K562 (cell line): ENCODE measurements at regions not wholly inside any gene's neighbourhood (a gene's known extent, or its start where the extent isn't known, plus 50 kb on each side); places are given as distances from the start of the nearest gene placed in this dataset.
"Not testable (repeated sequence)": the region's sequence is repeated elsewhere in the genome, so short reads cannot be mapped to it uniquely, and the experiment has no call there.

Experiments
- ATAC-seq: fragments of 200-7000 bp; cut with Tn5 transposase; 3 replicates; pipeline ENCODE4 v1.9.1; 2020; ENCODE audit warnings: moderate library complexity
- BruUV-seq: library from RNA; stranded (reverse); fragments of 400-500 nt; replicated peaks from 2 replicates; lab custom pipeline; 2021; lab: Mats Ljungman, UMichigan
- CTCF ChIA-PET: fragments of 300-600 bp; formaldehyde crosslinking; extraction: SDS; loops from one replicate; lab custom pipeline; 2021; ENCODE audit warnings: low intra/inter-chr PET ratio; lab: Yijun Ruan, JAX
- POLR2A ChIA-PET: fragments of 300-600, 350-650 bp; sonication (Branson Sonifier 250); formaldehyde crosslinking; extraction: SDS; loops from one replicate; lab custom pipeline; 2021; ENCODE audit warnings: antibody characterized with exemption, inconsistent platforms; lab: Yijun Ruan, JAX
- DNase-seq, 4 experiments: peaks; one replicate each; pipeline versions ENCODE4 v3.0.0 to v3.0.0-alpha.2; 2011 to 2018; ENCODE audit warnings: low spot score in 3 of 4, mixed read lengths in 3 of 4; ENCODE audit errors: extremely low read depth in 1 of 4
- FAIRE-seq: peaks from 2 replicates; lab custom pipeline; 2011; peaks lifted over from hg19 to GRCh38; lab: Jason Lieb, UNC
- H2AFZ ChIP-seq: 2 replicates; pipeline ENCODE4 v1.6.0; 2011; ENCODE audit warnings: low read depth, low read length, control low read depth, inconsistent platforms
- H3K27ac ChIP-seq: fragments of 200-600 bp; 3 replicates; pipeline ENCODE4 v1.8.0; 2011; ENCODE audit warnings: low read depth, mild to moderate bottlenecking, control low read depth, inconsistent platforms, low read length, moderate library complexity, mixed read lengths; ENCODE audit errors: extremely low read depth
- H3K27me3 ChIP-seq, 2 experiments: fragments of 300-600 bp in 1 of 2; 2 replicates in 1 of 2; 3 replicates in 1 of 2; pipeline versions ENCODE4 v1.6.0 to v1.8.0; 2011; ENCODE audit warnings: inconsistent platforms in 2 of 2, low read length in 2 of 2, mild to moderate bottlenecking in 1 of 2, mixed read lengths in 1 of 2, moderate library complexity in 1 of 2; ENCODE audit not compliant: control insufficient read depth in 2 of 2, insufficient read depth in 2 of 2
- H3K36me3 ChIP-seq: fragments of 300-600 bp; 3 replicates; pipeline ENCODE4 v1.8.0; 2011; ENCODE audit warnings: mild to moderate bottlenecking, low read length, inconsistent platforms; ENCODE audit not compliant: control insufficient read depth, insufficient read depth
- H3K4me1 ChIP-seq, 2 experiments: fragments of 200-600 bp in 1 of 2; replicated peaks in 1 of 2; 2 replicates in 1 of 2; 3 replicates in 1 of 2; pipeline versions ENCODE4 v1.5.1 to v1.8.0; 2011; ENCODE audit warnings: inconsistent platforms in 2 of 2, low read length in 2 of 2, mild to moderate bottlenecking in 1 of 2, mixed read lengths in 1 of 2, moderate library complexity in 1 of 2; ENCODE audit not compliant: control insufficient read depth in 2 of 2, insufficient read depth in 2 of 2
- H3K4me2 ChIP-seq: 2 replicates; pipeline ENCODE4 v1.6.1; 2011; ENCODE audit warnings: low read length, control low read depth, inconsistent platforms, mixed read lengths; ENCODE audit not compliant: insufficient read depth
- H3K4me3 ChIP-seq: fragments of 200-600 bp; sonication (generic), shearing (Covaris generic); 2 replicates; pipeline ENCODE4 v1.5.1; 2016; ENCODE audit warnings: control low read depth, inconsistent platforms
- H3K79me2 ChIP-seq: fragments of 200-600 bp; 3 replicates; pipeline ENCODE4 v1.8.0; 2011; ENCODE audit warnings: low read length, inconsistent platforms; ENCODE audit not compliant: control insufficient read depth, insufficient read depth
- H3K9ac ChIP-seq, 2 experiments: 2 replicates each; pipeline versions ENCODE4 v1.6.0 to v1.6.1; 2011; ENCODE audit warnings: low read depth in 2 of 2, low read length in 2 of 2, control low read depth in 1 of 2, inconsistent platforms in 1 of 2, mild to moderate bottlenecking in 1 of 2, mixed read lengths in 1 of 2; ENCODE audit not compliant: insufficient read depth in 1 of 2
- H3K9me1 ChIP-seq: one replicate; pipeline ENCODE4 v1.6.0; 2011; ENCODE audit warnings: inconsistent platforms, mild to moderate bottlenecking, low read length, moderate library complexity; ENCODE audit not compliant: control insufficient read depth, insufficient read depth
- H3K9me3 ChIP-seq: replicated peaks from 2 replicates; pipeline ENCODE4 v1.5.1; 2011; ENCODE audit warnings: low read depth, low read length, inconsistent platforms; ENCODE audit not compliant: control insufficient read depth, insufficient read depth
- H4K20me1 ChIP-seq: replicated peaks from 2 replicates; pipeline ENCODE4 v1.6.1; 2011; ENCODE audit warnings: low read length, inconsistent platforms, mixed read lengths; ENCODE audit not compliant: control insufficient read depth, insufficient read depth
- CBX1 ChIP-seq: sonication (generic); IDR thresholded peaks from 2 replicates; pipeline ENCODE4 v1.6.1; 2016; ENCODE audit warnings: antibody characterized with exemption, low read depth, mild to moderate bottlenecking
- EP400 ChIP-seq: fragments of 450-650 bp; IDR thresholded peaks from 2 replicates; pipeline ENCODE4 v1.6.1; 2017; ENCODE audit warnings: antibody characterized with exemption, mild to moderate bottlenecking, moderate library complexity
- GATA2 ChIP-seq: sonication (generic); formaldehyde crosslinking; IDR thresholded peaks from 2 replicates; pipeline ENCODE4 v1.4.0; 2020; ENCODE audit warnings: mild to moderate bottlenecking, missing genetic modification reagents
- GATAD2A ChIP-seq: fragments of 450-650 bp; IDR thresholded peaks from 2 replicates; pipeline ENCODE4 v1.6.1; 2017
- KAT7 ChIP-seq: sonication (generic); formaldehyde crosslinking; IDR thresholded peaks from 2 replicates; pipeline ENCODE4 v1.8.0; 2022; ENCODE audit warnings: missing genetic modification reagents, mild to moderate bottlenecking, borderline replicate concordance
- NFIX ChIP-seq: fragments of 250-450 bp; sonication (Bioruptor Pico); IDR thresholded peaks from 2 replicates; pipeline ENCODE4 v1.4.0; 2020; ENCODE audit warnings: low read depth, mild to moderate bottlenecking, moderate library complexity
- NR2F6 ChIP-seq: fragments of 450-650 bp; formaldehyde crosslinking; IDR thresholded peaks from 2 replicates; pipeline ENCODE4 v1.4.0; 2020; ENCODE audit warnings: mild to moderate bottlenecking
- SIN3A ChIP-seq, 2 experiments: fragments of 150-350 bp in 1 of 2; IDR thresholded peaks; 2 replicates each; pipeline ENCODE4 v1.6.1; 2011 to 2016; ENCODE audit warnings: borderline replicate concordance in 2 of 2, low read depth in 2 of 2, low read length in 2 of 2, mild to moderate bottlenecking in 2 of 2, moderate library complexity in 2 of 2; ENCODE audit not compliant: control insufficient read depth in 1 of 2
- SIN3B ChIP-seq: fragments of 450-650 bp; IDR thresholded peaks from 2 replicates; pipeline ENCODE4 v1.6.1; 2017; ENCODE audit warnings: low read depth, mild to moderate bottlenecking, moderate library complexity
- SNRNP70 ChIP-seq: fragments of 200-400 bp; formaldehyde crosslinking; optimal IDR thresholded peaks from 2 replicates; pipeline ENCODE3; 2017; ENCODE audit warnings: low read depth, low read length
- U2AF1 ChIP-seq: fragments of 200-400 bp; formaldehyde crosslinking; optimal IDR thresholded peaks from 2 replicates; pipeline ENCODE3; 2017; ENCODE audit warnings: mild to moderate bottlenecking, low read depth, low read length, moderate library complexity
- ZBED1 ChIP-seq: IDR thresholded peaks from 2 replicates; pipeline ENCODE4 v1.6.1; 2014
- ZSCAN29 ChIP-seq: fragments of 450-650 bp; IDR thresholded peaks from 2 replicates; pipeline ENCODE4 v1.6.1; 2017
- WGBS: fragments of 100-300 bp; shearing (Covaris generic); methylation state at CpG from one replicate; pipeline ENCODE4 v1.1.6; 2016; ENCODE audit warnings: low coverage, mixed read lengths; ENCODE audit not compliant: insufficient coverage; ENCODE audit errors: missing lambda C conversion rate; 5-methylcytosine and 5-hydroxymethylcytosine counted together
- in situ Hi-C: fragments of 300-500 bp; cut with MboI; formaldehyde crosslinking; loops from 4 replicates; pipeline ENCODE4 v1.15.0; 2018; ENCODE audit warnings: inconsistent platforms, mixed read lengths
- intact Hi-C: fragments of 100-400 bp; cut with micrococcal nuclease; formaldehyde crosslinking; loops from 2 replicates; pipeline ENCODE4 v1.14.2; 2022
- TF ChIP-seq, protein P1 (sequence below): sonication (generic); formaldehyde crosslinking; IDR thresholded peaks from 2 replicates; pipeline ENCODE4 v1.8.1; 2022; ENCODE audit warnings: missing genetic modification reagents
- TF ChIP-seq, protein P2 (sequence below): sonication (generic); formaldehyde crosslinking; IDR thresholded peaks from 2 replicates; pipeline ENCODE4 v1.8.0; 2023; ENCODE audit warnings: mild to moderate bottlenecking, missing genetic modification reagents

DNA sequence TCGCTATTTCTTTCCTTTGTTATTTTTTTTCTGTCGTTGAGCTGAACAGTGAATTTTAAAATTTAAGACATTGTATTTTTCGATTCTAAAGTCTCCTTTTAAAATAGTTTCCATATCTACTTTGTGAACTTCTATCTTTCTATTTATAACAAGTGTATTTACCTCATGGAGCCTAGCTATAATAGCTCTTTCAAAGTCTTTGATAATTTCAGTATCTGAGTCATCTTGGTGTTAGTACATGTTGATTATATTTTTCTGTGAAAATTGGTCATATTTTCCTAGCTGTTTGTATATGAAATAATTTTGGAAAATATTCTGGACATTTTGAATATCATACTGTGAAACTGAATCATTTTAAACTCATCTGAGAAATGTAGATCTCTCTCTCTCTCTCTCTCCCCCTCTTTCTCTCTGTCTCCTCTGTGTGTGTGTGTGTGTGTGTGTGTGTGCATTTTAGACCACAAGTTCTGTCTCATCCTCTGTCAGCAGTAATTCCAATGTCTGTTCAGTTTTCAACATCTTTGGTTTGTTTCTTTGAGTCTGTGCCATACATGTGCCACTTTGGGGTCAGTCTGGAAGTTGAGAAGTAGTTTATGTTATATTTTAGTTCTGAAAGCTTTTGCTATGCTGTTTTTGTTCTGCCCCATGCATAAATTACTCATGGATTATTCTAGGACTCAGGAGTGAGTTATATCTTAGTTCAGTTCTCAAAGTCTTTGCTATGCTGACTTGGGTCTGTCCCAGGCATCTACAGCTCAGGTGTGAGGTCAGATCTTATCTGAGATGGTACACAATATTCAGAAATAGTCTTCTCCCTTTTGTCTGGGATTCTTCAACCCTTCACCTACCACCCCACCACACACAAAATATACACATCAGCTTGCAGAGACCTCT is 366.4 kb upstream of the CASK start:
- Histone ChIP-seq H3K4me2 (no peak overlapping the region), H3K4me3 (no peak overlapping the region), H3K9ac (no peak overlapping the region), H3K9me3 (no peaks in the 10 kb centered on the region), H4K20me1 (no peaks in the 10 kb centered on the region), H3K4me1 (no peaks in the 10 kb centered on the region; a peak in 1 of 5 replicates), H3K9me1 (no peaks in the 10 kb centered on the region), H3K27ac (no peak overlapping the region), H2AFZ (no peak overlapping the region), H3K27me3 (no peaks in the 10 kb centered on the region), H3K79me2 (no peaks in the 10 kb centered on the region), H3K36me3 (no peaks in the 10 kb centered on the region)
- TF ChIP-seq GATA2 = no peak
- TF ChIP-seq U2AF1 = no peak
- TF ChIP-seq SNRNP70 = no peak
- TF ChIP-seq, protein P1, sequence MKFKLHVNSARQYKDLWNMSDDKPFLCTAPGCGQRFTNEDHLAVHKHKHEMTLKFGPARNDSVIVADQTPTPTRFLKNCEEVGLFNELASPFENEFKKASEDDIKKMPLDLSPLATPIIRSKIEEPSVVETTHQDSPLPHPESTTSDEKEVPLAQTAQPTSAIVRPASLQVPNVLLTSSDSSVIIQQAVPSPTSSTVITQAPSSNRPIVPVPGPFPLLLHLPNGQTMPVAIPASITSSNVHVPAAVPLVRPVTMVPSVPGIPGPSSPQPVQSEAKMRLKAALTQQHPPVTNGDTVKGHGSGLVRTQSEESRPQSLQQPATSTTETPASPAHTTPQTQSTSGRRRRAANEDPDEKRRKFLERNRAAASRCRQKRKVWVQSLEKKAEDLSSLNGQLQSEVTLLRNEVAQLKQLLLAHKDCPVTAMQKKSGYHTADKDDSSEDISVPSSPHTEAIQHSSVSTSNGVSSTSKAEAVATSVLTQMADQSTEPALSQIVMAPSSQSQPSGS (CRISPR knock-in tag) = no peak
- TF ChIP-seq KAT7 (CRISPR knock-in tag) = no peak
- TF ChIP-seq EP400 = no peak
- no peak for TF ChIP-seq NFIX (CRISPR knock-in tag)
- no peak for TF ChIP-seq ZSCAN29
- no peak for TF ChIP-seq GATAD2A
- no peak for TF ChIP-seq NR2F6 (CRISPR knock-in tag)
- no peak for TF ChIP-seq SIN3A (IDR thresholded peaks at IDR 0.05; ENCODE audit: borderline replicate concordance in 2 of 2, control insufficient read depth in 1 of 2, low read depth in 2 of 2, low read length in 2 of 2)
- TF ChIP-seq, protein P2, sequence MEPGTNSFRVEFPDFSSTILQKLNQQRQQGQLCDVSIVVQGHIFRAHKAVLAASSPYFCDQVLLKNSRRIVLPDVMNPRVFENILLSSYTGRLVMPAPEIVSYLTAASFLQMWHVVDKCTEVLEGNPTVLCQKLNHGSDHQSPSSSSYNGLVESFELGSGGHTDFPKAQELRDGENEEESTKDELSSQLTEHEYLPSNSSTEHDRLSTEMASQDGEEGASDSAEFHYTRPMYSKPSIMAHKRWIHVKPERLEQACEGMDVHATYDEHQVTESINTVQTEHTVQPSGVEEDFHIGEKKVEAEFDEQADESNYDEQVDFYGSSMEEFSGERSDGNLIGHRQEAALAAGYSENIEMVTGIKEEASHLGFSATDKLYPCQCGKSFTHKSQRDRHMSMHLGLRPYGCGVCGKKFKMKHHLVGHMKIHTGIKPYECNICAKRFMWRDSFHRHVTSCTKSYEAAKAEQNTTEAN (CRISPR knock-in tag) = no peak
- no peak for TF ChIP-seq SIN3B
- no peak for TF ChIP-seq CBX1
- TF ChIP-seq ZBED1 = no peak
- BruUV-seq = no TSS peak
- 0% methylated on average over 3 of the region's 3 CpGs for WGBS
- in situ Hi-C loops (no loop called here), intact Hi-C loops (no loop called here)
- ATAC-seq (no peak), FAIRE-seq (no peak), DNase-seq (no peak)
- CTCF ChIA-PET = no interaction called here
- POLR2A ChIA-PET = no interaction called here

DNA sequence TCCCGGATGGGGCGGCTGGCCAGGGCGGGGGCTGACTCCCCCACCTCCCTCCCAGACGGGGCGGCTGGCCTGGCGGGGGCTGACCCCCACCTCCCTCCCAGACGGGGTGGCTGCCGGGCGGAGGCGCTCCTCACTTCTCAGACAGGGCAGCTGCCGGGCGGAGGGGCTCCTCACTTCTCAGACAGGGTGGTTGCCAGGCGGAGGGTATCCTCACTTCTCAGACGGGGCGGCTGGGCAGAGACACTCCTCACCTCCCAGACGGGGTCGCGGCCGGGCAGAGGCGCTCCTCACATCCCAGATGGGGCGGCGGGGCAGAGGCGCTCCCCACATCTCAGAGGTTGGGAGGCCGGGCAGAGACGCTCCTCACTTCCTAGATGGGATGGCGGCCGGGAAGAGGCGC is 362.3 kb upstream of the CASK start:
- H3K4me2 ChIP-seq, intact Hi-C loops, H3K27ac ChIP-seq, H4K20me1 ChIP-seq, H3K4me3 ChIP-seq, H2AFZ ChIP-seq, FAIRE-seq, CTCF ChIA-PET, H3K27me3 ChIP-seq, in situ Hi-C loops, ATAC-seq, H3K79me2 ChIP-seq, H3K4me1 ChIP-seq, BruUV-seq, H3K9ac ChIP-seq, H3K9me1 ChIP-seq, POLR2A ChIA-PET, H3K9me3 ChIP-seq, DNase-seq, H3K36me3 ChIP-seq: not testable (repeated sequence)
- no CpG with 5 or more reads among the region's 28 CpGs for WGBS
